GM21737 (cell line): ENCODE measurements at regions not wholly inside any gene's neighbourhood (a gene's known extent, or its start where the extent isn't known, plus 50 kb on each side); places are given as distances from the start of the nearest gene placed in this dataset.

Source experiments
- ATAC-seq: cut with Tn5 transposase; IDR thresholded peaks from one replicate; pipeline ENCODE4 v1.9.1; 2021; ENCODE audit warnings: mild to moderate bottlenecking, moderate library complexity; ENCODE audit not compliant: unreplicated experiment

- ATAC-seq: no peak
Measured at GRCh38 chr3:117681619-117682018, 972.0 kb downstream of the TUSC7 start.

GRCh38 chr3:117687096-117687495 lies 977.5 kb downstream of the TUSC7 start:
- no peak for ATAC-seq

GRCh38 chr3:117688583-117688982 lies 979.0 kb downstream of the TUSC7 start:
- no peak for ATAC-seq

DNA sequence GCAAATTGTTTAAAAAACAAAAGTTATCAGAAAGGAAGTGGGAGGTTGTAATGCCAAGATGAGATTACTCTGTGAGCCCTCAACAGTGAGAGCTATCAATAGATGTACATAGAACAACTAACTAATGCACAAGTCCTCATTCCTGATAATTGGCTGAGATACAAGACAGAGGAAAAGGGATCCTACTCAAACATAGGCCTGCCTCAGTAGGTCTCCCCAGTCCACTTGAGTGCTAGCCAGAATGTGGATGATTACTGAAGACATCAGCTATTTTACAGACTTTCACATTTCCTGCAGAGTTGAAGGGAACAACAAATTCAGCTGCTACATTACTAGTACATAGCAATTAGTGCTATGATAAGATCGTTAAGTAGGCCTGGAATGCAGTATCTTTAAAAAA lies 981.9 kb downstream of the TUSC7 start:
- ATAC-seq: no peak

DNA sequence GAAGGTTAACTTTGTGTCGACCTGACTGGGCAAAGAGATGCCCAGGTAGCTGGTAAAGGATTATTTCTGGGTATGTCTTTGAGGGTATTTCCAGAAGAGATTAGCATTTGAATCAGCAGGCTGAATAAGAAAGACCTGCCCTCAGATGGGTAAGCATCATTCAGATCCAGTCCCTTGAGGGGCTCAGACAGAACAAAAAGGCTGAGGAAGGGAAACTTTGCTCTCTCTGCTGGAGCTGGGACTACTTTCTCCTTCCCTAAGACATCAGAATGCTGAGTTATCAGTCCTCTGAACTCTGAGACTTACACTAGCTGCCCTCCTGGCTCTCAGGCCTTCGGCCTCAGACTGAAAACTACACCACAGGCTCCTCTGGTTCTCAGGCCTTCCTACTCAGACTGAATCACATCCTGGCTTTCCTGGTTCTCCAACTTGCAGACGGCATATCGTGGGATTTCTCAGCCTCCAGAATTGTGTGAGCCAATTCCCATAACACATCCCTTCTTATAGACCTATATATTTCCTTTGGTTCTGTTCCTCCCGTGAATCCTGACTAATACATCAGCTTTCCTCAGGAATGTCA lies 982.9 kb downstream of the TUSC7 start:
- no peak for ATAC-seq

DNA sequence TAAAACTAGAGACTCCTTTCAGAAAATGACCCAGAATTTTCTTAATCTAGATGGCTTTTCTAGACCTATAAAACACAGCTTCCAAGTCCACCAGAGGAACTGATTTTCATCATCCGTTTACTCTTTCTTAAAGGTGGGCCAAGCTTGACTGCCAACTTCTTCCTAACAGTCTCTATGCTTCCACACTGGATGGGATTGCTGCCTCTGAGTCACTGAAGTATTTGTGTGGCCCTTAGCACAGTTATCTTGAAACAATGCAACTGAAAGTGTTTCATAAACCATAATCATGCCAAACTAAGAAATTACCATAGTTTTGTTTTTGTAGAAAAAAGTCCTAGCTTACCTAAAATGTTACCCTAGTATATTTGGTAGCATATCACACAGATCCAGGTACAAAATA lies 985.7 kb downstream of the TUSC7 start:
- ATAC-seq: no peak

GRCh38 chr3:117695871-117696645 lies 986.5 kb downstream of the TUSC7 start:
- no peak for ATAC-seq

DNA sequence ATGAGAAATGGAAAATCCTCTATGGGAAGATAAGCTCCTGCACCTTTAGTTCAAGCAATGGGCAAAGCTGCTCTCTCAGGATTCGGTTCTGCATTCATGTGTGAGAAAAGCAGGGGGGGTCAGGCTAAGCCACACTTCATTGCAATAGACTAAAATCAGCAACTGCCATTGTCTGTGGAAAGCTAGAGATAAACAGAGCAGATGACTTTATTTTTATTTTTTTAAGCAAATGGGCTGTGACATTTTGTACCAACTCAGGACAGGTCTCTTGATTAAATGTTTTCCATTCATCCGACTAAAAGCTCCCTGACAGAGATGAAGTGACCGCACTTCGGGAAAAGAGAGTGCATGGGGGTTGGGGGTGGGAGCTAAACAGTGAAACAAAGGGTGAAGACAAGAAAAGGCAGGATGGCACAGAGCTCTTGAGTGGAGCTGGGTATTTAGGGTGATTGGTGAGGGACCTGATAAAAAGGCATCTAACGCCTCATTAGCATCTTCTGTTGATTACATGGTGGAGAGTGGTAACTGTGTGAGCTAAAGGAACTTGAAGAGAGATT lies 987.4 kb downstream of the TUSC7 start:
- no peak for ATAC-seq

GRCh38 chr3:117699058-117699457 lies 989.5 kb downstream of the TUSC7 start:
- no peak for ATAC-seq

DNA sequence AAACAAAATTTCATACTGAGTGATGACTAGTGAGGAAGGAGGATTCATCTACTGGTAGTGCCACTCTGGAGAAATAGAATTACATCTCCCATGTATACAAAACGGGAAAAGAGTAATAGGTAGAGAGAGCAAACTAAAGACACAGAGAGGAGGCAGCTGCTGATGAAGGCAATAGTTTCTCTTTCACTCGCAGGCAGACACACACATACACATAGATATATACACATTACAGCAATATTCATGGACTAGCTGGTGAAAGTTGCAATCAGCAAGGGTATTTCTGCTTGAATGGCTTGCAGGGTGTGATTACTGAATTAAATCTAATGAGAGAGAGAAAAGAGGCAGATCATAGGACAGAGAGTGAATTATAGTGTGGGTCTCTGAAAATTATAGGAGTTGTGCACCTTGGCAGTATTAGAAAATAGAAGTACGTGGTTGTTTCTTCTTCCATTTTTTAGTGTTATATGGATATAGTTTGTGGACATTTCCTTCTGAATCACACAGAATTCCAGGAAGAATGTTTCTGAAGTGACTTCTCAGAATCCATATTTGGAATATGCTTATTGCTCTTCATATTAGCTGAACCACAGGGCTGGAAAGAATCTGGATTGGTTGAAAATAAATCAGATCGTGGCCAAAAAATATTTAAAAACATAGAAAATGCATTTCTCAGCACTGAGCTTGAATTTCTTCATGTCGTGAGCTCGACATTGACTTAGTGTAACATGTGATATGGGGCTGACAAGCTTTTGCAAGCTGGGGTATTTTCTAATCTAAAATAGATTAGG lies 991.2 kb downstream of the TUSC7 start:
- ATAC-seq: no peak

- no peak for ATAC-seq
Measured at GRCh38 chr3:117705011-117705410, 995.4 kb downstream of the TUSC7 start.

DNA sequence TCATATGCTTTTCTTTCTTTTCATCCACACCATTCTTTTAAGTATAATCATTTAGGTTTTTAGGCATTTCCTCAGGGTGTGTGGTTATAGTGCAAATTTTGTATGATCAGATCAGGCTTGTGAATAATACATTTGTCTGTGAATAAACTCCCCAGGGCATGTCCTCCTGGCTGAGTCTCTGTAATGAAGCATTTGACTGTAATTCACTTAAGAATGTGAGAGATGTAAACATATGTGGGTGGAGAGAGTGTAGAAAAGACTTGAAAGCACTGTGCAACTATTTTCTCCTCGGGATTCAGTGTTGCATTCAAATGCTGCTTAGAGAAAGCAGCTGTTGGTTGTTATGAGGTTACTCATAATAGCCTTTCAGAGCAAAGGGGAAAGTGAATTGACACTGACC lies 996.5 kb downstream of the TUSC7 start:
- no peak for ATAC-seq

DNA sequence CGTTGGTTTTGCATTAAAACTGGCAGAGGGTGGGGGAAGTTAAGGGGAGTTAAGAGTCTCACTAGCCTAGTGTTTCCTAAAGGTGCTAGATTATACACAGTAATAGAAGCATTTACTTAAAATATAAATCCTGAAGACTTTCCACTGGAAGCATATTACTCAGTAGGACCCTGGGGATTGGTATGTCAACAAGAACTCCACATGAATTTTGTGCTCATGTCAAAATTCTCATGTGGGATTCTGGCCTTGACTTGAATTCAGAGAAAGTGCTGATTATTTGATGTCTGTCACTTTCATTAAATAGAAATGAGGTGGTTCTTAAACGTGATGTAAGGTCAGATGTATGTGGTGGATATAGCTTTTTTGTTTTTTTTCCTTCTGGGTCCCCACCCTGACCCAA lies 997.2 kb downstream of the TUSC7 start:
- ATAC-seq: no peak

DNA sequence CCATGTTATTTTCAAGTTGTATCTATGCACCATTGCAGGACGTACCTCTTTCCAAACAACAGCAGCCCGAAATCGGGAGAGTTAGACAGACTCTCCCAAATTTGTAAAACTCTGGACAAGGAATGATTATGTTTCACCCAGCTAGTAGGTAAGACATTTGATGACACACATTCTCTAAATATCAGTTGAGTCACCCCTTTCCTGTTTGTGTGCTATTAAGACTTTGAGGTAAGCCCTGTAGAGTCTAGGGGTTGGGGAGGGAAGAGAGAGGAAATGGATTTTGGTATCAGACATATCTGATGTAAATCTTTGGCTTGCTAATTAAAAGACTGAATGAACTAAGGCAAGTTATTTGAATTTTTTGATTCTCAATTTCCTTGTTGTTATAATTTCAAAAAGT lies 999.0 kb downstream of the TUSC7 start:
- no peak for ATAC-seq

DNA sequence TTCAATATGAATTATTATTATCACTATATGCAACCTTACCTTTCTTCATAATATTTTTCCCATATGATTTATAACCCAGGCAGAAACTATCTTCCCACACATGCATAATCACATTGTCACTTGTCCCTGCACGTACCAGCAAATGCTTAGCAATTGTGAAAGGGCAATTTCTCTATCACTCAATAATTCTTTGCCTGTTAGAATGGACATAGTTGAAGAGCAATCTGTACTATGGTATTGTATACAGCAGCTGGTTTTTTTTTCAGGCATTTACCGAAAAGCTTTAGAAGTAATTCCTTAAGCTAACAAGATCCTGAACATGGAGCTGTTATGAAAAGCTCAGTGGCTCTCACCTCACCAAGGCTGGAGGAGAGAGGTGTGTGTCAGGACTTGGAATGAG lies 999.5 kb downstream of the TUSC7 start:
- no peak for ATAC-seq

- ATAC-seq: no peak
Measured at GRCh38 chr3:117710501-117710900, 1000.9 kb downstream of the TUSC7 start.

DNA sequence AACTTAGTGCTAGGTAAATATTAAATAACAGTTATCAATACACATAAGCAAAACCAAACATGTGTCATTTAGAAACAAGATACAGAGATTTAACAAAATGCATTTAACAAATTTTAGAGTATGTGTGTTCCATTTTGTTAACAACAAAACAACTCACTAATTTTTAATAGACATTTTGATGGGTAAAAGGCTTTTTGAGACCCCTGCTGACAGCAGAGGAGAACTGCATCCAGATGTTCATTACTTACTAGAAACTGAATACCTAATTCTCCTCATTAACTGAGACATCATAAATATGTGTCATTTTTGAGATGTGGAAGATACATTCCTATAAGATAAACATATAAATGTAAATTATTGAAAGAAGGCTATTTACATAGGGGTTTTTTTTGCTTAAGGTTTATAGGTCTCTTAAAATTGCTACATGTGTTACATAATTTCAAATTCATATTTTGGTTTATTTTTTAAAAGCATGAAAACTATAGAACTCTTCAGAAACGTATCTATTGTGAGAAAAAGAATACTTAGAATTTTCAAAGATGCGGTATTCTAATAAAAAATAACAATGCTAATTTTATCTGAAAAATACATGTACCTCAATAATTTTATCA lies 1009.8 kb downstream of the TUSC7 start:
- no peak for ATAC-seq

DNA sequence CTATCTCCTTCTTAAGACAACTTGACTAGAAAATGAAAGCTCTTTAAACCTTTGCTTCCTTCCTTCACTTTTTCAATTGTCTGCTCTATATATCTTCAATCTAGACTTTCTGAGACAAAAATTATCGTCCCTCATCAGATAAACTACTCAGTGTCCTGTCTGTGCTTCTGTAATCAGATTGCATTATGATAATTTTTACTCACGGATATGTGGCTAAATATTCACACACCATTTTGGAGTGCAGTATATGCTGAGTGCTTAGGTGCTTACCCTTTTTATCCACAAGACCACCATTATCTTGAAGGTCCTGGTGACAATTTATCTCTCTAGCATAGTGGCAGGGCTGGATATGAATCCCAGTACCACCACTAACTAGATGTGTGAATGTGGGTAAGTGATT lies 1012.3 kb downstream of the TUSC7 start:
- no peak for ATAC-seq

GRCh38 chr3:117722856-117723255 lies 1013.3 kb downstream of the TUSC7 start:
- no peak for ATAC-seq

GRCh38 chr3:117723825-117724224 lies 1014.2 kb downstream of the TUSC7 start:
- ATAC-seq: no peak

DNA sequence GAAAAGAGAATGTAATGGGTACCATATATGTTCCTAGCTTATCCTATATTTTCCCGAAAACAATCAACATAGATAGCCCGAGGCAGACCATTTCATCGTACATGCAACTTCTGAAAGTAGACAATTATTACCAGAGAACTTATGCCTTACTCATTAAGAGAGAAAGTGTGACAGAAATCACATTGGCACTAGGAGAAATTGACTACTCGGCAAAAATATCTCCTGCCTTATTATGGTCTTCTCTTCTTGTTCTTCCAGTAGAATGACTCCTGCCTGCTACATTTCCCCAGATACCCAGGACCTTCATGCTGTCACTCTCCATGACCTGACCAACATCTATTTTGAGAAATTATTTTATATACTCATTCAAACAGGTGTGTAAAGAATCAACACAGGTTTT lies 1015.7 kb downstream of the TUSC7 start:
- ATAC-seq: no peak
